Cardiac muscle cell (in vitro differentiated cells and primary cell): ENCODE measurements at regions not wholly inside any gene's neighbourhood (a gene's known extent, or its start where the extent isn't known, plus 50 kb on each side); places are given as distances from the start of the nearest gene placed in this dataset.

Source experiments
- DNase-seq, 2 donors: peaks; one replicate each; pipeline versions ENCODE4 v3.0.0 to v3.0.0-alpha.2; 2010 to 2017; ENCODE audit warnings: low read depth in 1 of 2, low spot score in 1 of 2
- H3K27ac ChIP-seq: fragments of 200-600 bp; sonication (generic); 2 replicates; pipeline ENCODE4 v1.5.1; 2016
- H3K27me3 ChIP-seq: fragments of 200-600 bp; sonication (generic); 2 replicates; pipeline ENCODE4 v1.6.0; 2016; ENCODE audit warnings: control low read depth
- H3K36me3 ChIP-seq: fragments of 200-600 bp; sonication (generic); 2 replicates; pipeline ENCODE4 v1.5.1; 2016; ENCODE audit warnings: control low read depth
- H3K4me1 ChIP-seq: fragments of 200-600 bp; sonication (generic); 2 replicates; pipeline ENCODE4 v1.8.1; 2017; ENCODE audit warnings: low read depth, mild to moderate bottlenecking, mixed run types
- H3K4me3 ChIP-seq: fragments of 200-600 bp; sonication (generic); 2 replicates; pipeline ENCODE4 v1.5.1; 2016; ENCODE audit warnings: mild to moderate bottlenecking
- H3K9me3 ChIP-seq: fragments of 200-600 bp; sonication (generic); 2 replicates; pipeline ENCODE4 v1.5.1; 2017; ENCODE audit warnings: low read depth, mild to moderate bottlenecking, control low read depth
- CTCF ChIP-seq: IDR thresholded peaks from 2 replicates; pipeline ENCODE4 v1.5.1; 2012; ENCODE audit warnings: low read depth, mild to moderate bottlenecking, low read length

GRCh38 chrX:107547621-107548020, 80.7 kb upstream of the PRPS1 start:
- H3K9me3 ChIP-seq, result no peaks in the 10 kb centered on the region
- H3K27me3 ChIP-seq, result no peaks in the 10 kb centered on the region
- no peaks in the 10 kb centered on the region for H3K4me1 ChIP-seq
- TF ChIP-seq CTCF, result no peak
- no peak for DNase-seq
- H3K4me3 ChIP-seq, result no peak overlapping the region
- no peaks in the 10 kb centered on the region for H3K36me3 ChIP-seq
- H3K27ac ChIP-seq, result no peak overlapping the region

GRCh38 chrX:107548775-107549174, 79.5 kb upstream of the PRPS1 start:
- H3K36me3 ChIP-seq, result no peaks in the 10 kb centered on the region
- H3K9me3 ChIP-seq, result no peaks in the 10 kb centered on the region
- no peak overlapping the region for H3K27ac ChIP-seq
- no peaks in the 10 kb centered on the region for H3K27me3 ChIP-seq
- no peaks in the 10 kb centered on the region for H3K4me1 ChIP-seq
- no peak overlapping the region for H3K4me3 ChIP-seq
- no peak for TF ChIP-seq CTCF
- no peak for DNase-seq

GRCh38 chrX:107549504-107549903, 78.8 kb upstream of the PRPS1 start:
- Histone ChIP-seq H3K27ac (no peak overlapping the region), H3K9me3 (no peaks in the 10 kb centered on the region), H3K4me3 (no peak overlapping the region), H3K27me3 (no peaks in the 10 kb centered on the region), H3K4me1 (no peaks in the 10 kb centered on the region), H3K36me3 (no peaks in the 10 kb centered on the region)
- DNase-seq, result no peak
- no peak for TF ChIP-seq CTCF

GRCh38 chrX:107551546-107551945, 76.8 kb upstream of the PRPS1 start:
- Histone ChIP-seq H3K4me1 (no peaks in the 10 kb centered on the region), H3K27me3 (no peaks in the 10 kb centered on the region), H3K36me3 (no peaks in the 10 kb centered on the region), H3K4me3 (no peak overlapping the region), H3K9me3 (no peaks in the 10 kb centered on the region), H3K27ac (no peak overlapping the region)
- TF ChIP-seq CTCF, result no peak
- no peak for DNase-seq

GRCh38 chrX:107552930-107553329, 75.4 kb upstream of the PRPS1 start:
- Histone ChIP-seq H3K27ac (no peak overlapping the region), H3K4me3 (no peak overlapping the region), H3K27me3 (no peaks in the 10 kb centered on the region), H3K9me3 (no peaks in the 10 kb centered on the region), H3K36me3 (no peaks in the 10 kb centered on the region), H3K4me1 (no peaks in the 10 kb centered on the region)
- DNase-seq, result peak in 1 of 2 donors; percentile 6
- no peak for TF ChIP-seq CTCF

- no peak for DNase-seq
- no peak for TF ChIP-seq CTCF
Measured at GRCh38 chrX:107556967-107557366, 71.3 kb upstream of the PRPS1 start.

More at GRCh38 chrX:107556967-107557366, 71.3 kb upstream of the PRPS1 start:
- no peaks in the 10 kb centered on the region for H3K9me3 ChIP-seq
- no peaks in the 10 kb centered on the region for H3K36me3 ChIP-seq
- no peak overlapping the region for H3K4me3 ChIP-seq
- no peaks in the 10 kb centered on the region for H3K27me3 ChIP-seq
- no peaks in the 10 kb centered on the region for H3K4me1 ChIP-seq
- no peak overlapping the region for H3K27ac ChIP-seq
